T-helper 2 cell treated with Interferon-gamma antibody and Interleukin-4, amounts not matched to agents 100 ng/mL and 5 ng/mL, for 36 hours (primary cell): ENCODE measurements at regions not wholly inside any gene's neighbourhood (a gene's known extent, or its start where the extent isn't known, plus 50 kb on each side); places are given as distances from the start of the nearest gene placed in this dataset.

Experiments used
- intact Hi-C: fragments of 100-400 bp; cut with micrococcal nuclease; formaldehyde crosslinking; loops from one replicate; pipeline ENCODE4 v1.15.1; 2023

- intact Hi-C loops = no loop called here
Measured at GRCh38 chr5:167951116-167951515, 340.3 kb upstream of the WWC1 start.

DNA sequence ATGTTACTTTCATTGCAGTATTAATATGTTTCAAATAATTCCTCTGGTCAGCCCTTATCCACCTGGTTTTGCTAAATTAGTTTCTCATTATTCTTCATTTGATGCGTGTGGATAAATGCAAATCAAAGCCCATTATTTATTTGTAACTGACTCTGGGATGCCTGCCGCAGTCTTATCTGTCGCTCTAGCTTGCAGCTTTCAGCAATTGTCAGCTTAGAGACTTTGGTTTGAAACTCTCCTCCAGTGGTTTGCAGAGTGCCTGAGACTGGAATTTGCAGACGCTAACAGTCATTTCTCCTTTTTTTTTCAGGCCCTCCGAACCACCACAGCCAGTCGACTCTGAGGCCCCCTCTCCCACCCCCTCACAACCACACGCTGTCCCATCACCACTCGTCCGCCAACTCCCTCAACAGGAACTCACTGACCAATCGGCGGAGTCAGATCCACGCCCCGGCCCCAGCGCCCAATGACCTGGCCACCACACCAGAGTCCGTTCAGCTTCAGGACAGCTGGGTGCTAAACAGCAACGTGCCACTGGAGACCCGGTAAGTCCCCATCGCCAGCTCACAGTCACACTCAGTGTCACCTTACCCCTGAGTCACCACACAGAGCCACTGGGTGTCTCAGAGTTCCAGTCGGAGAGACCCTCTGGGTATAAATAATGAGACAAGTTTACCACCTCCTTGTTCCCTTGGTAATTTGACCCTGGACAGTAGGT lies 339.0 kb upstream of the WWC1 start:
- intact Hi-C loops = no loop called here

- intact Hi-C loops = no loop called here
Measured at GRCh38 chr5:167953151-167953798, 338.2 kb upstream of the WWC1 start.

DNA sequence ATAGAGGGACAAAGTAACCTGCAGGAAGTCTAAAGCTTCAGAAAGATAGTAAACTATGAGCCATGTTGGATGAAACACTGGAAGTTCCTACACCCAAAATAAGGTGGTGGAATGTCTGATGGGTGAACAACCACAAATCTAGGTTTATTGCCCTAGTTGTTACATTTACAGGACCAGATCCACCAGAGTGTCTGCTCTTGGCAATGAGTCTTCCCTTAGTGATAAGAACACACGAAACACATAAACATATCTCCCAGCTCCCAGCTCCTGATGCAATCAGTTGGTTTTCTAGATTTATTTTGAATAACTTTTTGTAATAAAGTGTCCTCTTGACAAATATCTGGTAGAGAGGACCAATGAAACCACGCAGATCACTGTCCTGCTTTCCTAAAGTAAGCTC lies 329.7 kb upstream of the WWC1 start:
- intact Hi-C loops = no loop called here

DNA sequence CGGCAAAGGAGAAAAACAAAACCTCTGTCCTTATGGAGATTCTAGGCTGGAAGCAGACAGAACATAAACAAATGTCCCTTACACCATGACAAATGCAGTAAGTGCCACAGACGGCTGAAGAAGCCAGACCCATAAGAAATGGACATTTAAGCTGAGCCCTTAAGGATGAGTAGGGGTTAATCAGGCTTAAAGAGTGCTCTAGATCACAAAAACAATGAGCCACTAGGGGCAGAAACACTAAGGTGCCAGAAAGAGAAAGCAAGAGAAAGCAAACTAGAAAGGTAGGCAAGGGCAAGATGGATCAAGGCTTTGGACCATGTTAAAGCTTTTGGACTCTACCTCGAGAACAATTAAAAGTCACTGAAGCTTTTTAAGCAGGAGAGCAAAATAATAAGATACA lies 326.9 kb upstream of the WWC1 start:
- intact Hi-C loops = no loop called here

DNA sequence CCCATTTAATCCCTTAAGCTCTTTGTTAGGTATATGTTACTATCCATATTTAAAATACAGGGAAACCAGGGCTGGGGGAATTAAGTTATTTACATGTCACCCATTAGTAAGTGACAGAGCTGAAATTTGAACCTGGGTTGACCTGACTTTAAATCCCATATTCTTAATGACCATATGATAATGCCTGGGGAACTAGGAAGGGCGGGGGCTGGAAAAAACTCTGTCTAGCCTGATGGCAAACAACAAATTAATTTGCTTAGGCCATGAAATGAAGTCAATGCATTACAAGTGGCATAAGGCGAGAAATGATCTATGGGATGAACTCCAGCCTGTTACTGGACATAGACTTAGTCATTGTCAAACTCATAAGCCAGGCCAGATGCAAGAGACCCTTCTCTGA lies 325.7 kb upstream of the WWC1 start:
- intact Hi-C loops = no loop called here

- intact Hi-C loops = no loop called here
Measured at GRCh38 chr5:167966979-167967378, 324.5 kb upstream of the WWC1 start.

- intact Hi-C loops = no loop called here
Measured at GRCh38 chr5:167967494-167968177, 323.8 kb upstream of the WWC1 start.

- intact Hi-C loops = no loop called here
Measured at GRCh38 chr5:167968837-167969236, 322.6 kb upstream of the WWC1 start.

DNA sequence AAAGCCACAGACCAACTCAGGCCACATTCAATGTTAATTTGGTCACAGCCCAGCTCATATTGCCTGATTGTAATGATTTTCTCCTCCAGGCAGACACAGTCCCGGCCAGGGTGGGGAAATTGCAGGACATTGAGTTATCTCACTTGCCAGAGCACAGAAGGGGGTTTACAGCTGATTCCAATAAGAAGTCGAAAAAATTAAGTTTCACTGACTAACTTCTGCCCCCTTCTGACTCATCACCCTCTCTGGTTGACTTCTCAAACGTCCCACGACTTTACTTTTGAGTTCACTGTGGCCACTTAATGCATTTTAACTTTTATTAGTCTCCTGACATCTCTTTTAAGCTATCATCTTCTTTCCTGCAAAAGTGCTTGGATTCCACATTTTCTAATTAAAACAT lies 321.4 kb upstream of the WWC1 start:
- intact Hi-C loops = no loop called here

GRCh38 chr5:167971706-167972105 lies 319.7 kb upstream of the WWC1 start:
- intact Hi-C loops = no loop called here

DNA sequence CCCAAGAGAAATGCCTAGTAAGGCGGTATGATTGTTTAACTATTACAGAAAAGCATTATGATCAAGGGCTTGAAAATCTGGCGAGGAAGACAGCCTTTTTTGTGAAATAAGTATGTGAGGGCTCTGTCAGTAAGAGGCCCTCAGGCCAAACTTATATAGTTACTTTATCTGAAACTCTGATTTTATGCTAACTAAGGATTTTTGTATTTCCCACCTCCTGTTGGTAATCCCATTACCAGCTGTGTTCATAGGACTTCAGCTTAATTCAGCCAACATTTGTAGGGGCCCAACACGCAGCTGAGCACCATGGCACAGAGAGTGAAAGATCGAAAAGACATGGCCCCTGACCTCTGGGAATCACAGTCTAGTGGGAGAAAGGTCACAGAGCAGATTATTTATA lies 318.3 kb upstream of the WWC1 start:
- intact Hi-C loops = no loop called here

GRCh38 chr5:167984951-167985350 lies 306.5 kb upstream of the WWC1 start:
- intact Hi-C loops = no loop called here

DNA sequence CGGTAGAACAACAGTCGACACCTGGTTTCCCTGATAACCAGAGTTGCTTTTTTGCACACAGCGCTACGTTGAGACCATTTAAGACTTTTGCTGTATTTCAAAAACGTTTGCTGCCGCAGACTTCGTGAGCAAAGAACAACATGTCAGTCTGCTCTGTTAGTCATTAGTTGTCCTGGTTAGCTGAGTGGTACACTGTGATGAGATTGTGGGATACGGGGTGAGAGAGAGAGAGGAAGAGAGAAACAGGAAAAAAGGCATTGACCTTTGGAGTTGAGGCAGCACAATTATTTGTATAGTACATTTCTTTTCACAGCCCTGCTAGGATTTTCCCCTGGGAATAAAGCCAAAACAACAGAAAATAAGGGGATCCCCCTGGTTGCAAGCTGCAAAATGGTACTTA lies 306.1 kb upstream of the WWC1 start:
- intact Hi-C loops = no loop called here

GRCh38 chr5:167987490-167988280 lies 303.8 kb upstream of the WWC1 start:
- intact Hi-C loops = no loop called here

DNA sequence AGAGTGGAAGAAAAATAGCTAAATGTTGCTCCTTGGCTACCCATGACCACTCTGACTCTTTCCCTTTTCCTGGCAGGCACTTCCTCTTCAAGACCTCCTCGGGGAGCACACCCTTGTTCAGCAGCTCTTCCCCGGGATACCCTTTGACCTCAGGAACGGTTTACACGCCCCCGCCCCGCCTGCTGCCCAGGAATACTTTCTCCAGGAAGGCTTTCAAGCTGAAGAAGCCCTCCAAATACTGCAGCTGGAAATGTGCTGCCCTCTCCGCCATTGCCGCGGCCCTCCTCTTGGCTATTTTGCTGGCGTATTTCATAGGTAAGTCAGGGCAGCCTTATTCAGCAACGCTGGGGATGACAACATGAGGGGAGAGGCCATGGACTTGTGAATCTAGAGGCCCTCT lies 298.6 kb upstream of the WWC1 start:
- intact Hi-C loops = no loop called here

DNA sequence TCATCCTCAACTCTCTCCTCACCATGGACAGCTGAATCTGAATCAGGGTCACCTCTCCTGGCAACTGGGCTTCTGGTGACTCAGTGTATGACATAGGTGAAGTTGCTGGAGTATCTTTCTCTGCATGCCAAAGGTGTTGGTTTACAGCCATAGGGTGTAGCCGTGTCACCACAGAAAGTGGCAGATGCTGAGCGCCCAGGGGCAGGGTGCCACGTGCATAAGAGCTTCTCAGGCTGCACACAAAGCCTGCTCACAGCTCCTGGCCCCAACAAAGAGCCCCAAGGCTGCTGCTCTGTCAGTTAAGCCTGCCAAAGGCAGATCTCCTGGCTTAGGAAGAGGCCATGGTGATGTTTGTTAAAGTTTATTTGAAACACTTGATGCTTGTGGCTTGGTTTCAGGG lies 297.7 kb upstream of the WWC1 start:
- intact Hi-C loops = no loop called here

DNA sequence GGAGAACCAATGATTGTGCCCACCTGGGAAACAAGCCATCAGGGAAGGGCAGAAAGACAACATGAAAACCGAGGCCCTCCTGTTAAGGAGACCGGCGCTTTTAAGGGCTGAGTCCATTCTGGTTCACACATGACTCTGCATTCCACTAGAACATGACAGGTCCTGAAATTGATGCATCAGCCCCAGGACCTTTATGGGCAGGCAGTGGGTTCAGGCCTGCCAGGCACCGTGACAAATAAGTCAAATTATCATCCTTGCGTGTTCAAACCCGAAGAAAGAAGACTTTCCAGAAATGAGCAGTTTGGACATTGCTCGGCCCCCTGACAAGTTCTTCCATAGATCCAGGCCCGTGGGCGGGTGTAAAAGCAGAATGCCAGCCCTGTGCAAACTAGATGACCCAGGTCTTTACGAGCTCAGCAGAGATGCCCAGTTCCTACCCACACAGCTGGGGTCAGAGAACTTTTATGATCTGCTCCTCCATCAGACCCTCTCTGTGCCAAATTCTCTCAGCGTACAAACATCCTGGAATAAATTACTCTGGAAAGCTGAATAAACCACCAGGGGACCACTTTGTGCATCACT lies 295.5 kb upstream of the WWC1 start:
- intact Hi-C loops = no loop called here

DNA sequence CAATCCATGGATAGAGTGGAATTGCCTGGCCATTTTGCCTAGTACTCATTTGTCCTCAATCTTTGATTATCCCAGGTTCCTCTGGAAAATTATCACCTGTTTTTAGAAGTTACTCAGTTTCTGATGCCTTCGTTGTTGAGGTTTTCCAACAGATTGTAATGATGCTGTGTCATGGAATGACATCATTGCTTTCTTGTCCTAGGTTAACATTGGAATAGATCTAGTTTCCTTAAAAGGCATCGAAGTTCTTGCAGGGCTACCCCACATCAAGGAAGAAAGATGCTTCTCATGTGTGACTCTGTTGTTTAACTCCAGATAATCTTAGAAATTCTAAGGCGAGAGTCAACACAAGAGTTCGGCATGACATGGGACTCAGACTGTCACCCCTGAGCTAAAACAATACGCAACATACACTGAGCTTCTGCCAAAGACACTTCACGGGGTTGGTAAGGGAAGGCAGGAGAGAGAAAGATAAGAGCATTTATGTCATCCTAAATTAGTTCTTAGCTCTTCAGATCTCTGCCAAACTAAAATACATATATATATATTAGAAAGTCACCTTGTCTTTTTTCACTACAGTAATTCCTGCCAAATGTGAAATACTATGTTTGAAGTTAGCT lies 293.2 kb upstream of the WWC1 start:
- intact Hi-C loops = no loop called here

GRCh38 chr5:167999182-167999581 lies 292.3 kb upstream of the WWC1 start:
- intact Hi-C loops = no loop called here

DNA sequence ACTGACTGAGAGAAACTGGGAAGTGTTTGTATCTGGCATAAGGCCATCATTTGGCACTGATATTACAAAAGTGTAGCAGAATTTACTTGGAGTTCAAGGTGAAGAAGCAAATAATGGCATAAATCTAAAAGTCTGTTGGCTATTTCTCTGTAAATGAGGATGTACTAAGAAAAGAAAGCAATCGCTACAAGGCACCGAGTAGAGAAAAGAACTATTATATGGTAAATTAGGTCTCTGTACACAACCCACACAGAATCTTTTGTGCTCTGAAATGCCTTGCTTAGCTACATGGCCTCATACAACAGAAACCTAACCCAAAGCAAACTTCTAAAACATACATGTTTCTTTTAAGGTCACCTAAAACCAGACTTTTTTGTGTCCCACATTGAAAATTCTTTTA lies 290.1 kb upstream of the WWC1 start:
- intact Hi-C loops = no loop called here
